ENCODE measurements at regions not wholly inside any gene's neighbourhood (a gene's known extent, or its start where the extent isn't known, plus 50 kb on each side); places are given as distances from the start of the nearest gene placed in this dataset.

- TF ChIP-seq CTCF (conservative IDR thresholded peaks at IDR 0.05 in 1 of 2, IDR thresholded peaks at IDR 0.05 in 1 of 2; ENCODE audit: low read depth in 1 of 2, low read length in 2 of 2) (no peak), EZH2 (IDR thresholded peaks at IDR 0.05; ENCODE audit: low read length, missing control alignments) (no peak)
Measured at GRCh38 chr14:106227793-106228192, 701.4 kb downstream of the TMEM121 start.
